Lung microvascular endothelial cell (primary cell): ENCODE measurements at regions not wholly inside any gene's neighbourhood (a gene's known extent, or its start where the extent isn't known, plus 50 kb on each side); places are given as distances from the start of the nearest gene placed in this dataset.

Experiments used
- DNase-seq, 2 donors: peaks; one replicate each; pipeline versions ENCODE4 v3.0.0 to v3.0.0-alpha.2; 2010; ENCODE audit warnings: low read depth in 2 of 2

GRCh38 chr14:101118746-101119591 is 215.4 kb upstream of the RTL1 start:
- DNase-seq, result no peak

- no peak for DNase-seq
These were observed 216.5 kb upstream of the RTL1 start for GRCh38 chr14:101119830-101120571.

GRCh38 chr14:101120641-101121507 is 217.4 kb upstream of the RTL1 start:
- DNase-seq, result no peak

GRCh38 chr14:101121508-101122139 is 218.1 kb upstream of the RTL1 start:
- DNase-seq, result no peak

GRCh38 chr14:101122237-101123141 is 219.0 kb upstream of the RTL1 start:
- no peak for DNase-seq

- DNase-seq, result no peak
These were observed 220.3 kb upstream of the RTL1 start for GRCh38 chr14:101123618-101124510.

- no peak for DNase-seq
These were observed 221.3 kb upstream of the RTL1 start for GRCh38 chr14:101124815-101125214.

- no peak for DNase-seq
These were observed 221.8 kb upstream of the RTL1 start for GRCh38 chr14:101125313-101125712.

- no peak for DNase-seq
These were observed 222.5 kb upstream of the RTL1 start for GRCh38 chr14:101125719-101126651.

- DNase-seq, result no peak
These were observed 223.2 kb upstream of the RTL1 start for GRCh38 chr14:101126731-101127130.

- DNase-seq, result no peak
These were observed 223.7 kb upstream of the RTL1 start for GRCh38 chr14:101127224-101127623.

- DNase-seq, result no peak
These were observed 225.2 kb upstream of the RTL1 start for GRCh38 chr14:101128478-101129321.

GRCh38 chr14:101129521-101130167 is 226.1 kb upstream of the RTL1 start:
- no peak for DNase-seq

- no peak for DNase-seq
These were observed 227.3 kb upstream of the RTL1 start for GRCh38 chr14:101130861-101131260.

- no peak for DNase-seq
These were observed 228.0 kb upstream of the RTL1 start for GRCh38 chr14:101131451-101131916.

GRCh38 chr14:101132051-101132571 is 228.6 kb upstream of the RTL1 start:
- DNase-seq, result no peak
